Peyer's patch (tissue), 4 donors: ENCODE measurements at regions not wholly inside any gene's neighbourhood (a gene's known extent, or its start where the extent isn't known, plus 50 kb on each side); places are given as distances from the start of the nearest gene placed in this dataset.

Experiments
- POLR2A ChIP-seq, 2 donors: fragments of 450-650 bp; IDR thresholded peaks; one replicate each; pipeline ENCODE4 v1.5.1; 2017; ENCODE audit warnings: antibody characterized with exemption in 2 of 2, mild to moderate bottlenecking in 2 of 2, moderate library complexity in 2 of 2
- TF ChIP-seq, protein P1 (sequence below), 6 experiments: fragments of 450-650 bp in 4 of 6; fragments of 200-600 bp in 2 of 6; sonication (generic) in 1 of 6; IDR thresholded peaks; one replicate each; pipeline ENCODE4 v1.5.1; 2017 to 2019; ENCODE audit warnings: antibody characterized with exemption in 6 of 6, mild to moderate bottlenecking in 3 of 6, moderate library complexity in 1 of 6

DNA sequence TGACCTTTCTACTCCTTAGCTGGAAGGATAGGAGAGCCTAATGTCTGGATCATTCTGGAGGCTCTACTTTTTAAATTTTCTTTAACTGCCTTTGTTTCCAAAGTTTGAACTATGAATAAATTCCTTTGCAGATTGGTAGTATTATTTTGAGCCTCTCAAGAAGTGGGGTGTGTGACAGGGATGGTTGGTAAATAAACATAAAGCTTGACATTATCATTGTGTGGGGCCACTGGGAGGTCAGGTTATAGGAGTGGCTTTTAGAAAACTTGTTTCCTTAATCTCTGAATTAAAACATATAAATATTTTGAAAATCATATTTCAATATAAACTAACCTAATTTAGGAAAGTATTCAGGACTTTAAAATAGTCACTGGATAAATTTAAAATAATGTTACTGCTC lies 89.3 kb downstream of the OTOL1 start:
- TF ChIP-seq, protein P1, sequence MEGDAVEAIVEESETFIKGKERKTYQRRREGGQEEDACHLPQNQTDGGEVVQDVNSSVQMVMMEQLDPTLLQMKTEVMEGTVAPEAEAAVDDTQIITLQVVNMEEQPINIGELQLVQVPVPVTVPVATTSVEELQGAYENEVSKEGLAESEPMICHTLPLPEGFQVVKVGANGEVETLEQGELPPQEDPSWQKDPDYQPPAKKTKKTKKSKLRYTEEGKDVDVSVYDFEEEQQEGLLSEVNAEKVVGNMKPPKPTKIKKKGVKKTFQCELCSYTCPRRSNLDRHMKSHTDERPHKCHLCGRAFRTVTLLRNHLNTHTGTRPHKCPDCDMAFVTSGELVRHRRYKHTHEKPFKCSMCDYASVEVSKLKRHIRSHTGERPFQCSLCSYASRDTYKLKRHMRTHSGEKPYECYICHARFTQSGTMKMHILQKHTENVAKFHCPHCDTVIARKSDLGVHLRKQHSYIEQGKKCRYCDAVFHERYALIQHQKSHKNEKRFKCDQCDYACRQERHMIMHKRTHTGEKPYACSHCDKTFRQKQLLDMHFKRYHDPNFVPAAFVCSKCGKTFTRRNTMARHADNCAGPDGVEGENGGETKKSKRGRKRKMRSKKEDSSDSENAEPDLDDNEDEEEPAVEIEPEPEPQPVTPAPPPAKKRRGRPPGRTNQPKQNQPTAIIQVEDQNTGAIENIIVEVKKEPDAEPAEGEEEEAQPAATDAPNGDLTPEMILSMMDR (IDR thresholded peaks at IDR 0.05) = no peak
- TF ChIP-seq POLR2A (IDR thresholded peaks at IDR 0.05) = no peak
